ENCODE measurements at regions not wholly inside any gene's neighbourhood (a gene's known extent, or its start where the extent isn't known, plus 50 kb on each side); places are given as distances from the start of the nearest gene placed in this dataset.

DNA sequence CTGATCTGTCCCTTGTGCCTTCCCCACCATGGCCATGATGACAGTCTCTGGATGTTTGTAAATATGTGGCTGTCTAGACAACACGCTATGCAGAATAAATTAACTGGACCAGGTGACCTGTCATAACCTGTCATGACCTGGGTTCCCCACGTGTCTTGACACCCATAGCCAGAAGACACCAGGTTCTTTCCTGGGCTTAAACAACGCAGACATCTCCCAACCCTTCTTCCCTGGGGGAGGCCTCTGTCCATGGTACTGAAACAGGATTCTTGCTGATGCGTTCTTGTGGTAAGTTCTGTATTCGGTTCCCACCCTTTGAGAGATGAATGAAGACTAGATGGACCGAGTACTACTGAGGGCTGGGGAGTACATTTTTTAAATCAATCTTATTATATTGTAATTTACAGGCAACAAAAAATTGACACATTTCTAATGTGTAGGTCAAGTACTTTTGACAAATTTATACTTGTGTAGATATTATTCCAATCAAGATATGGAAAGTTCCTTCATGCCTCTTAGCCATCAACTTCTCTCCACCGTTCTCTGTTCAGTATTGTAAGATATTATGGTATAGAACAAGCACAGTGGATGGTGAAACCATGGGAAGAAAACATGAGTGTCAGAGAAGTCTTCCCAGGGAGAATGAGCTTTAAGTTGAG lies 738.8 kb downstream of the PTPRU start:
- no peak for DNase-seq

DNA sequence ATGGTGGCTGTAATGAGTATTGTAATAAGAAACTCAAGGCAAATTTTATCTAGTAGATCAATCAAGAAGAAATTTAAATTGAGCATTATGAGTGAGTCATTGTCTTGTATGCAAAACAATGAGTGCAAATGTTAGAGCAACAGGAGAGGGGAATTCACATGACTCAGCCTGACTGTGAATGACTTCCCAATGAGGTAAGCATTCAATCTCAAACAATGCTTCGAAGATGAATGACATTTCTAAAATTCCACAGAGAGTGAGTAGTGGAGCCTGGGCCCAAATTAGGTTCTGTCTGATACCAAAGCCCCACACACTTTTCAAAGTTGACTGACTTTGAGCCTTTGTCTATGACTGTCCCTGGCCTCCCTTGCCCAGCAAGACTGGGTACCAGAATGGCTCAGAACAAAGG lies 738.0 kb downstream of the PTPRU start:
- no peak for DNase-seq

DNA sequence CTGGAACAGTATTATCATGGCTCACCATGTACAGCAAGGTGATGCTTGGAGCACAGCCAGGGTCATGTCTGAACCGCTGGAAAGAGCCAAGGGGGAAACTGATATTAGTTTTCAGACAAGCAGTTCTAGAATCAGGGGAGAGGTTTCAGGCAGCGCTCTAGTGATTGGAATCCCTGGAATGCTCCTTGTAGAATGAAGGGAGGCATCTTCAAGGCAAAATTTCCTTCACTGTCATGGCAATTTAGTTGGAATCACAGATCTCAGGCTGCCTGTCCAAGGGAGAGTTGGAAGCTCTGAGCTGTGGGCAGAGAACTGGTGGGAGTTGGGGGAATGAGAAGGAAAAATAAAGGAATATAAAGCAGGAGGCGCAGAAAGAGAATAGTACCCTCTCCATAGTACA lies 737.1 kb downstream of the PTPRU start:
- DNase-seq, result no peak

DNA sequence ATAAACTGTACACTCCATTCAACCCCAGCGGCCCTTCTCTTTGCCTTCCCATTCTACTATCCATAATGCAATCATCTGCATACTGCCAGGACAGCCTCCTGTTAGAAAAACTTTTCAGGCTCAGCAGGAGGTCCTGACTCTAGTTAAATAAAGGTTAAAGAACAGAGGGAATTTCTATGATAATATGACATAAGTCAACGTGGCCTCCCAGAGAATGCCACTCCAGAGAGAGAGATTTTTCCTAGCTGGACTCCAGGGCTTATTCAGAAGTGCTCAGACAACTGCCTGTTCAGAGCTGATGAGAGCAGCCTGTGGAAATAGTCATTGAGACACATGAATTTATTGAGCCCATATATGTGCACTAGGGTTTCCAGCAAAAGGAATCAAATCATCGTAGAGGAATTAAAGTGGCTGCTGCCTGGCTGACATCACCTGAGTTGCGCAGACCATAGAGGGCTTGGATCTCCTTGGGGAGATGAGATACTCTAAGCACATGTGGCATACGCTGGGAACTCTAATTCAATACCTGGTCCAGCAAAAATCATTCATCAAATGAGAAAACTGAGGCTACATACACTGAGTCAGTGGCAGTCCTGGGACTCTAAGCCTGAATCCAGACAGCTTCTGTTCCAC lies 736.2 kb downstream of the PTPRU start:
- DNase-seq, result no peak

DNA sequence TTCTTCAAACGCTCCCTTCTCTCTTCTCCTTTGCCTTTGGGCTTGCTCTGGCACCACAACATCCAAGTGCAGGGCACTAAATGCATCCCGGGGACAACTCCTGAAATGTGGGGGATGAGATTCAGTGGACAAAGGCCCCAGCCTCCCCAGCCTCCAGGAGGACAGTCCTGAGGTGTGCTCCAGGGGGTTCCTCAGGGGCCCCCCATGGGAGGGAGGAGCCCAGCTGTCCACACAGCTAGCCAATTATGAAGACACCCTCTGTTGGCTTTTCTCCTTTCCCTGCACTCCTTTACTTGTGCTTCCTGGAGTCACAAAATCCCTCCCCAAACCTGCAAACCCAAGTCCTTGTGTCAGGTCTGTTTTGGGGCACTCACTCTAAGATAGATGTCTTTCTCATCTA lies 735.4 kb downstream of the PTPRU start:
- DNase-seq, result no peak

GRCh38 chr1:29970747-29971325 lies 734.5 kb downstream of the PTPRU start:
- DNase-seq, result no peak

GRCh38 chr1:29969576-29969975 lies 733.3 kb downstream of the PTPRU start:
- DNase-seq, result no peak

- DNase-seq, result no peak
Measured at GRCh38 chr1:29967261-29967660, 730.9 kb downstream of the PTPRU start.

DNA sequence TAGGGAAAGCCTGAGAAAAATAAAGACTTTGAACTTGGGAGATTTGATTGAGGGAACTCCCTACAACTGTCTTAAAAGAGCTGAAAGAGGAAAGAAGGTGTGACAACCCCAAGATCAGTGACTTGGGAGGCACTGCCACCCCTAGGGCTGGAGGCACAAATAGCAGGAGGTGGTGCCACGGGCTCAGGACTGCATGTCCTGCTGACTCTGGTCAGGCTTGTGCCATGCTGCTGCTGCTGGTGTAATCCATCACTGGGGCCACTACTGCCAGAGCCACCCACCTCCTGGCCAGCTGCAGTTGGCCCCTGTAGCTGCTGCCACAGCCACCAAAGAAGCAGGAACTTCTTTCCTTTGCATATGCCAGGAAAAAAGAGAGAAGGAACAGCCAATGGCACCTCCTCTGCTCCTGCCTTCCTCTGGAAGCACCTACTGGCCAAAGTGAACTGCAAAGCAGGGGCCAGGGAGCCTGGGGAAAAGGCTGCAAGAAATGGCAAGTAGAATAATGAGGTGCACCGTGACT lies 730.3 kb downstream of the PTPRU start:
- DNase-seq, result no peak

DNA sequence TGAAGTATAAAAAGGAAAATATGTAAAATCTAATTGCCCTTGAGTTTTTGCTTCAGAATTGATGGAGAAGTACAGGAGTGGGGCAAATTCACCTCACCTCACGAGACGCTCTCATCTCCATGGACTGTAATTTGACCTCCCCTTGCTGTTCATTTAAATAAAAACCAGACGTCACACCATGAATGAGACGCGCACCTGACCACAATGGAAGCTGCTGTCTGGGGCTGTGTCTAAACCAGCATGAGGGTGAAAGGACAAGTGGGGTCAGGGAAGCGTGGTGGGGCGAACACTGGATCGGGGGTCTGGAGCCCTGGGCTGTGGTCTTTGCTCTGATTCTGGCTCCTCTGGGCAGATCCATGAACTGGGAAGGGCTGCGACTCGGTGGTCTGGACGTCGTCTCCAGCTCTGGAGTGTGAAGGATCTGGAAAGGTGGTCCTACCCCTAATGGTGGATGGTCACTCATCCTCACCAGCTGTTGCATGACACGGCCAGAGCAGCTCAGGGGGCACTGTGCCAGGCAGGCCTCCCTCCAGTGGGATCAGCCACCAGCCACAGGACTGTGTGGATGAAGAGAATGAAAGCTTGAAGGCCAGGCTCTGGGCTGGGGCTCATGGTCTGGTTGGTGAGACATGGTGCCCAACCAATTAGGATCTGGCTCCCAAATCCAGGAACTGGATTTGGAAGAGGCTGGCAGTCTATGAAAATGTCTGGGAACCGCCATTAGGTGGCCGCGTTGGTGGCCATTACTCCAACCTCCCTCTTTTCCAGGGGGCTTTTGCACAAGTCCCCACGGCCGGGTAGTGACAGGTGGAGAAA lies 728.6 kb downstream of the PTPRU start:
- no peak for DNase-seq

- DNase-seq, result no peak
Measured at GRCh38 chr1:29963946-29964345, 727.6 kb downstream of the PTPRU start.

DNA sequence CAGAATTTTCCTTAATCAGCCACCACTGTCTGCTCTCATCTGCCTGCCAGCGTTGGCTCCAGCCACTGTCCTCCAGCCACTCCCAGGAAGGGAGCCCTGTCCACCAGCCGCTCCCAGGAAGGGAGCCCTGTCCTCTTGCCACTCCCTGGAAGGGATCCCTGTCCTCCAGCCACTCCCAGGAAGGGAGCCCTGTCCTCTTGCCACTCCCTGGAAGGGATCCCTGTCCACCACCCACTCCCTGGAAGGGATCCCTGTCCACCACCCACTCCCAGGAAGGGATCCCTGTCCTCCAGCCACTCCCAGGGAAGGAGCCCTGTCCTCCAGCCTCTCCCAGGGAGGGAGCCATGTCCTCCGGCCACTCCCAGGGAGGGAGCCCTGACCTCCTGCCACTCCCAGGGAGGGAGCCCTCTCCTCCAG lies 726.5 kb downstream of the PTPRU start:
- DNase-seq, result no peak

DNA sequence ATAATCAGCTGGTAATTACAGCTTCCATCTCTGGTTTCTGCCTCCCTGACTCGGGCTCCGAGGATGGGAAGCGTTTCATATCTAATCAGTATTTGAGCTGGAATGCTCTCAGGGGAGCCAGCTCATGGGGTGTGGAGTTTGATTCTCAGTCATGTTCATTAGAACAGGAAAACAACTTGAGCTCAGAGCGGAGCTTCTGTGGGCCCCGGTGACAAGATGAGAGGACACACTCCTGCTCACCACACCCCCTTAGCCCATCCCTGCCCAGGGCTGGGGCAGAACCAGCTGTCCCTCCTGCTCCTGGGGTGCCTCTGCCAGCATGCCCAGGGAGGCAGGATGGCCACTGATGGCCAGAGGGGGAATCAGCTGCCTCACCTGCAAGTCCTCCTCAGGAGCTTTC lies 726.0 kb downstream of the PTPRU start:
- DNase-seq, result no peak

GRCh38 chr1:29961293-29962059 lies 725.2 kb downstream of the PTPRU start:
- no peak for DNase-seq

DNA sequence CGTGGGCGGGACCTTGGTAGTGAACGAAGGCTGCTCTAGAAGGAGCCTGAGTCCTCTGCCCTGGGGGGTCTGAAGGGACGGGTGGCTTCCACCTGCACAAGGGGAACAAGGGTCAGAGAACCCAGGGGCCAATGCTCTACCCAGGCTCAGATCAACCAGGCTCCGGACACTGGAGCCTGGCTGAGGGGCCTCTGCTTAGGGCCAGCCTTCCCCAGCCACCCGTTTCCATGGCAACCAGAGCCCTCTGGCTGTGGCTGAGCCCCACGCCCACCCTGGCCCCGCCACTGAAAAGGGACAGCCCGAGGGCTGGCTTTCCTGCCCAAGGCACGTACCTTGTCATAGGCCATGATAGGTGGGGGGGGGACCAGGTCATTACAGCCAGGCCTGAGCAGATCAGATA lies 724.6 kb downstream of the PTPRU start:
- no peak for DNase-seq

GRCh38 chr1:29960156-29960755 lies 723.9 kb downstream of the PTPRU start:
- no peak for DNase-seq

- no peak for DNase-seq
Measured at GRCh38 chr1:29959356-29959755, 723.0 kb downstream of the PTPRU start.

DNA sequence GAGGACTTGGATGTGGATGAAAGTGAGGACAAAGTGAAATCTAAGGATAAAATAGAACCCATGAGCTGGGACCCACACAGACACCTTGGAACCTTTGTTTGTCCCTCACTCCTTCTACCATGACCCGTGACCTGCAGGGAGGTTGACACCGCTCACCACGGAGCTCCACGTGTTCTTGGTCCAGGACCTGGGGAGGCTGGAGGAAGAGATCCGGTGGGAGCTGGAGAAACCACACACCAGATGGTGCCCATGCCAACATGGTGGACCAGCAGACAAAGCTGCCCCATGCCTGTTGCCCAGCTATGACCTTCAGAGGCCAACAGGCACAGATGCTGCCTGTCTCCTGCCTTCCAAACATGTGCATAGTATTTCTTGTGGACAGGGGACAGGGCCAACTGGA lies 721.9 kb downstream of the PTPRU start:
- DNase-seq, result no peak

GRCh38 chr1:29956349-29957030 lies 720.2 kb downstream of the PTPRU start:
- no peak for DNase-seq

GRCh38 chr1:29954591-29954990 lies 718.3 kb downstream of the PTPRU start:
- DNase-seq, result no peak

- no peak for DNase-seq
Measured at GRCh38 chr1:29953961-29954360, 717.6 kb downstream of the PTPRU start.

- DNase-seq, result no peak
Measured at GRCh38 chr1:29949676-29950075, 713.4 kb downstream of the PTPRU start.
